OCI-LY3 (cell line): ENCODE measurements at regions not wholly inside any gene's neighbourhood (a gene's known extent, or its start where the extent isn't known, plus 50 kb on each side); places are given as distances from the start of the nearest gene placed in this dataset.

ENCODE experiments used
- H2AFZ ChIP-seq: fragments of 200-600, 300-600 bp; shearing (Covaris generic); 2 replicates; pipeline ENCODE4 v1.6.0; 2014; ENCODE audit warnings: antibody characterized with exemption, low read depth, low read length
- H3K27ac ChIP-seq: fragments of 200-600, 300-600 bp; sonication (generic); 2 replicates; pipeline ENCODE4 v1.5.1; 2014; ENCODE audit warnings: mild to moderate bottlenecking, low read length, moderate library complexity, mixed read lengths
- H3K27me3 ChIP-seq: fragments of 200-600, 300-600 bp; sonication (generic); 2 replicates; pipeline ENCODE4 v1.6.1; 2014; ENCODE audit warnings: low read depth, low read length, mixed read lengths
- H3K36me3 ChIP-seq: fragments of 200-600, 300-600 bp; sonication (generic); replicated peaks from 2 replicates; pipeline ENCODE3; 2014; ENCODE audit warnings: low read depth, low read length, mixed read lengths
- H3K4me1 ChIP-seq: fragments of 300-600, 200-600 bp; sonication (generic); 2 replicates; pipeline ENCODE4 v1.6.1; 2014; ENCODE audit warnings: low read length, mixed read lengths
- H3K4me2 ChIP-seq: fragments of 200-600, 300-600 bp; sonication (generic); 2 replicates; pipeline ENCODE4 v1.6.1; 2014; ENCODE audit warnings: low read length, mixed read lengths
- H3K4me3 ChIP-seq: fragments of 300-600, 200-600 bp; sonication (generic); 2 replicates; pipeline ENCODE4 v1.5.1; 2014; ENCODE audit warnings: antibody characterized with exemption, mild to moderate bottlenecking, low read length, moderate library complexity
- H3K79me2 ChIP-seq: fragments of 300-600, 200-600 bp; shearing (Covaris generic); 2 replicates; pipeline ENCODE4 v1.6.1; 2014; ENCODE audit warnings: mild to moderate bottlenecking, low read length, mixed read lengths
- H3K9ac ChIP-seq: fragments of 300-600, 200-600 bp; shearing (Covaris generic); 2 replicates; pipeline ENCODE4 v1.6.0; 2014; ENCODE audit warnings: mild to moderate bottlenecking, low read length, moderate library complexity
- H3K9me3 ChIP-seq: fragments of 200-600, 300-600 bp; shearing (Covaris generic); 2 replicates; pipeline ENCODE4 v1.6.1; 2014; ENCODE audit warnings: low read length, mixed read lengths; ENCODE audit not compliant: insufficient read depth
- H4K20me1 ChIP-seq: fragments of 200-600, 300-600 bp; sonication (generic); 2 replicates; pipeline ENCODE4 v1.6.1; 2016; ENCODE audit warnings: low read length, mixed read lengths; ENCODE audit not compliant: insufficient read depth
- CTCF ChIP-seq: fragments of 200-600, 300-600 bp; sonication (generic); IDR thresholded peaks from 2 replicates; pipeline ENCODE4 v1.5.1; 2014; ENCODE audit warnings: antibody characterized with exemption, low read length, low read depth
- EZH2phosphoT487 ChIP-seq: fragments of 200-600 bp; shearing (Covaris generic); IDR thresholded peaks from 2 replicates; pipeline ENCODE4 v1.6.1; 2018; ENCODE audit warnings: antibody characterized with exemption, mixed run types, low read depth

- H3K27ac ChIP-seq, result no peak overlapping the region
- no peaks in the 10 kb centered on the region for H3K27me3 ChIP-seq
- H3K36me3 ChIP-seq, result no peaks in the 10 kb centered on the region
Measured at GRCh38 chr6:168825226-168826077, 384.5 kb downstream of the SMOC2 start.

DNA sequence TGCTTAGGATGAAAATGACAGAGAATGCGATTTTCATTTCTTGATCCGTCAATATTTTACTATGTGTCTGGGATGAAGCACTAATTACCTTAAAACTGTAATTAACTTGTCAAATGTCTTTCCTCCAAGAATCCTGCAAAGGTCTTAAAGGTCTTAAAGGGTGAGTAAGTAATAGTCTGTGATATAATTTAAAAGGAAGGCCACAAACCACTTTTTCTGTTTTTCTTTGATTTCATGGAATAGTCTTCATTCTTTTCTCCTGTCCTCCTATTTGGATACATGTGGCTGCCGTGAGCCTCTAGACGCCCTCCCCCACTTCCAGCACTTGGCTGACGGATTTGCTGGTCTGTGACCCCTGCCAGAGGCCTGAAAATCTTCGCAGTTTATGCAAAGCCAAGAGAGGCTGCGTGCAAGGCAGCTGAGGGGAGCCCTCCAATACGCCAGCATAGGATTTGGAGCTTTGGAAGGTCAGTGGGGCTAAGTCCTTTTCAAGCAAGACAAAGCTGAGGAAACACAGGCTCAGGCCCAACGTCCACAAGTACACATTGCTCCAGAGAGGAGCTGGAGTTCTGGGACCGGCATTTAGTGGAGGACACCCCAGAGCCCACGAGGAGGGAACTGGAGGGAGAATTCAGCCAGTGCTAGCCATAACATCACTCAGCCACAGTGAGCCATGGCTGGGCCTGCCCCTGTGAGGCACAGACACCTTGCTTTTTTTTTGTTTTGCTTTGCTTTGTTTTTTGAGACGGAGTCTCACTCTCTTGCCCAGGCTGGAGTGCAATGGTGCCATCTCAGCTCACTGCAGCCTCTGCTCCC, 382.6 kb downstream of the SMOC2 start:
- TF ChIP-seq EZH2phosphoT487, result no peak
- no peak for TF ChIP-seq CTCF
- no peaks in the 10 kb centered on the region for H4K20me1 ChIP-seq
- H3K9me3 ChIP-seq, result no peaks in the 10 kb centered on the region

More at GRCh38 chr6:168825226-168826077, 384.5 kb downstream of the SMOC2 start:
- no peak overlapping the region for H2AFZ ChIP-seq
- H3K4me1 ChIP-seq, result no peaks in the 10 kb centered on the region
- TF ChIP-seq EZH2phosphoT487 (no peak), CTCF (no peak)
- no peak overlapping the region for H3K4me2 ChIP-seq
- no peaks in the 10 kb centered on the region for H3K9me3 ChIP-seq
- no peaks in the 10 kb centered on the region for H3K79me2 ChIP-seq
- H3K9ac ChIP-seq, result no peak overlapping the region
- no peaks in the 10 kb centered on the region for H4K20me1 ChIP-seq
- H3K4me3 ChIP-seq, result no peak overlapping the region

GRCh38 chr6:168822376-168822775, 381.4 kb downstream of the SMOC2 start:
- TF ChIP-seq EZH2phosphoT487, result no peak
- no peak for TF ChIP-seq CTCF
- Histone ChIP-seq H2AFZ (no peak overlapping the region), H3K9me3 (no peaks in the 10 kb centered on the region), H3K9ac (no peak overlapping the region), H4K20me1 (no peaks in the 10 kb centered on the region), H3K36me3 (no peaks in the 10 kb centered on the region), H3K27ac (no peak overlapping the region), H3K79me2 (no peaks in the 10 kb centered on the region), H3K27me3 (no peaks in the 10 kb centered on the region), H3K4me2 (no peak overlapping the region), H3K4me3 (no peak overlapping the region), H3K4me1 (no peaks in the 10 kb centered on the region)

More for the DNA sequence above, 382.6 kb downstream of the SMOC2 start:
- Histone ChIP-seq H3K4me3 (no peak overlapping the region), H3K4me1 (no peaks in the 10 kb centered on the region), H3K9ac (no peak overlapping the region), H3K27me3 (no peaks in the 10 kb centered on the region), H2AFZ (no peak overlapping the region), H3K79me2 (no peaks in the 10 kb centered on the region), H3K36me3 (no peaks in the 10 kb centered on the region), H3K27ac (no peak overlapping the region), H3K4me2 (no peak overlapping the region)

DNA sequence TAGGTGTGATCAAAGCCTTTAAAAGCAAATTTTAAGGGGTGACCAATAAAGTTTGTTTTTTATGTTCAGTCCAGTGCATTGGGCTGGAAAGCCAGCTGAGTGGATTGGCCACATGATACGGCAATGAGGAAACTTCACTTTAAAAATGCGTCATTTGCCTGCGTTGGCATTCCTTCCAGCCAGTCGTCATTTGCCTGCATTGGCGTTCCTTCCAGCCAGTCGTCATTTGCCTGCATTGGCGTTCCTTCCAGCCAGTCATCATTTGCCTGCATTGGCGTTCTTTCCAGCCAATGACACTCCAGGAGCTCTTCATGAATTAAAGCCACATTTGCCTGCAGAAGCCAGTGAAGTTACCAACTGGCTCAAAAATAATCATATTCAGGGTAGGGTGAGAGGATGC, 378.6 kb downstream of the SMOC2 start:
- no peak overlapping the region for H3K4me3 ChIP-seq
- H3K79me2 ChIP-seq, result no peaks in the 10 kb centered on the region
- no peaks in the 10 kb centered on the region for H3K27me3 ChIP-seq
- no peak overlapping the region for H3K27ac ChIP-seq
- no peak overlapping the region for H3K4me2 ChIP-seq
- no peak overlapping the region for H3K9ac ChIP-seq
- no peak for TF ChIP-seq EZH2phosphoT487
- no peak for TF ChIP-seq CTCF
- H4K20me1 ChIP-seq, result no peaks in the 10 kb centered on the region
- H3K36me3 ChIP-seq, result no peaks in the 10 kb centered on the region
- H3K4me1 ChIP-seq, result no peaks in the 10 kb centered on the region
- H2AFZ ChIP-seq, result no peak overlapping the region
- H3K9me3 ChIP-seq, result no peaks in the 10 kb centered on the region
